AG10803 (cell line): ENCODE measurements at regions not wholly inside any gene's neighbourhood (a gene's known extent, or its start where the extent isn't known, plus 50 kb on each side); places are given as distances from the start of the nearest gene placed in this dataset.

Experiments
- DNase-seq: peaks from one replicate; pipeline ENCODE4 v3.0.0; 2010; ENCODE audit warnings: low read depth
- H3K4me3 ChIP-seq: 2 replicates; pipeline ENCODE4 v1.5.1; 2011; ENCODE audit warnings: mild to moderate bottlenecking, low read length, control low read depth
- TF ChIP-seq, protein P1 (sequence below): conservative IDR thresholded peaks from 2 replicates; pipeline ENCODE4 v1.5.1; 2011; ENCODE audit warnings: mild to moderate bottlenecking, low read length, control low read depth, inconsistent platforms

DNA sequence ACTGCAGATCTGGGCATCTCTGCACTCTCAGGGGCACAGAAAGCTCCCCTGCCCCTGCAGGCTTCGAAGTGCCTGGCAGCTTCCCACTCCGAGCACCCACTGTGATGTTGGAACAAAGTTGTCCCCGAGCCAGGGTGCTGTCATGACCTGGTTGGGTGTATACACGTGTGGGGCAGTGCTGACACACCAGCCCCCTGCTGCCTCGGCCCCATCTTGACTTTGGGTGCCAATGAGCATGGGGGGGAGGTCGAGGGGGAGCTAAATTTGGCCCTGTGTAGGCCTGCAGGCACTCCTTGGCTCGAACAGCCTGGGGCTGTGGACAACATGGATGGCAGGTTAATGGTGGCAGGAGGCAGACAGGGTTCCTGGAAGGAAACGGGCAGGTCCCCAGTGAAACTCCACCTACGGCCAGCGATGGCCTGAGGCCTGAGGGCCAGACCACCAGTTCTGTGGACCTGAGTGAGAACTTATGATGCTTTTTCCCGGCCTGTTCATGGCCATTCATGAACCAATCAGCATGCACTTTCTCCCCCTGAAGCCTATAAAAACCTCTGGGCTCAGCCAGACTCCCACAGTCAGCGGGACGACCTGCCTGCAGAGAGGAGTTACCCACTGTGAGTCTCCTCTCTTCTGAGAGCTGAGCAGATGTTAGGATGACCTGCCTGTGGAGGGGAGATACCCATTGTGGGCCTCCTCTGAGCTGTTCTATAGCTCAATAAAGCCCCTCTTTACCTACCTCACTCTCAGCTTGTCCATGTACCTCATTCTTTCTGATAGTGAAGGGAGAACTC lies 1029.1 kb upstream of the GBE1 start:
- no peak for DNase-seq
- no peak overlapping the region for H3K4me3 ChIP-seq
- TF ChIP-seq, protein P1, sequence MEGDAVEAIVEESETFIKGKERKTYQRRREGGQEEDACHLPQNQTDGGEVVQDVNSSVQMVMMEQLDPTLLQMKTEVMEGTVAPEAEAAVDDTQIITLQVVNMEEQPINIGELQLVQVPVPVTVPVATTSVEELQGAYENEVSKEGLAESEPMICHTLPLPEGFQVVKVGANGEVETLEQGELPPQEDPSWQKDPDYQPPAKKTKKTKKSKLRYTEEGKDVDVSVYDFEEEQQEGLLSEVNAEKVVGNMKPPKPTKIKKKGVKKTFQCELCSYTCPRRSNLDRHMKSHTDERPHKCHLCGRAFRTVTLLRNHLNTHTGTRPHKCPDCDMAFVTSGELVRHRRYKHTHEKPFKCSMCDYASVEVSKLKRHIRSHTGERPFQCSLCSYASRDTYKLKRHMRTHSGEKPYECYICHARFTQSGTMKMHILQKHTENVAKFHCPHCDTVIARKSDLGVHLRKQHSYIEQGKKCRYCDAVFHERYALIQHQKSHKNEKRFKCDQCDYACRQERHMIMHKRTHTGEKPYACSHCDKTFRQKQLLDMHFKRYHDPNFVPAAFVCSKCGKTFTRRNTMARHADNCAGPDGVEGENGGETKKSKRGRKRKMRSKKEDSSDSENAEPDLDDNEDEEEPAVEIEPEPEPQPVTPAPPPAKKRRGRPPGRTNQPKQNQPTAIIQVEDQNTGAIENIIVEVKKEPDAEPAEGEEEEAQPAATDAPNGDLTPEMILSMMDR, result no peak

DNA sequence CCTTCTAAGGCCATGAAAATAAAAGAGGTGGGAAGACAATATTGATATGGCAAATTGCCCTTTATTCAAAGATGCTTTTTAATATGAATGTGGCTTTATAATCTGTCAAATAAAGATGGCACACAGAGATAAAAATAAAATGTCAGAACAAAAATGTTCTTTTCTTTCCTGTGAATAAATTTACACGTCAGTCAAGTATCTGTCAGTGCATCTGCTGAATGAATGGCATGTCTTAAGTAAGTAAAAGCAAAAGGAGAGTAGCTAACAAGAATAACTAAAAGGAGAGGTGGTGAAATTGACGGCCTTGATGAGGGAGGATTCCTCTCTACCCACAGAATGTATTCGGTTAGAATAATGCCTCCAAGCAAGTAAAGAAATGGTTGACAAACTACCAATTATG lies 1021.7 kb upstream of the GBE1 start:
- no peak overlapping the region for H3K4me3 ChIP-seq
- no peak for DNase-seq
- TF ChIP-seq, protein P1, result no peak

DNA sequence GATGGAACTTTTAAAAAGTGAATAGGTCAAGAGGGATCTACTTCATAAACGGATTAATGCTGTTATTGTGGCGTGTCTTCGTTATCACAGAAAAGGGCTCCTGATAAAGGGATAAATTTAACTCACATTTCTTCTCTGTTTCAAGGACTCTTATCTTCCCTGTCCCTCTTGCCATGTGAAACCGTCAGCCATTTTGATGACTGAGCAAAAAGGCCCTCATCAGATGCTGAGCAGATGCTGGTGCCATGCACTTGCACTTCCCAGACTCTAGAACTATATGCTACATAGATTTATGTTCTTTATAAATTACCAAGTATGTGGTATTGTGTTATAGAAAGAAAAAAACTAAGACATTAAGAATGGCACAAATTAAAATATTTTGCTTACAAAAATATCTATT lies 1011.8 kb upstream of the GBE1 start:
- DNase-seq, result no peak
- TF ChIP-seq, protein P1, result no peak
- H3K4me3 ChIP-seq, result no peak overlapping the region

DNA sequence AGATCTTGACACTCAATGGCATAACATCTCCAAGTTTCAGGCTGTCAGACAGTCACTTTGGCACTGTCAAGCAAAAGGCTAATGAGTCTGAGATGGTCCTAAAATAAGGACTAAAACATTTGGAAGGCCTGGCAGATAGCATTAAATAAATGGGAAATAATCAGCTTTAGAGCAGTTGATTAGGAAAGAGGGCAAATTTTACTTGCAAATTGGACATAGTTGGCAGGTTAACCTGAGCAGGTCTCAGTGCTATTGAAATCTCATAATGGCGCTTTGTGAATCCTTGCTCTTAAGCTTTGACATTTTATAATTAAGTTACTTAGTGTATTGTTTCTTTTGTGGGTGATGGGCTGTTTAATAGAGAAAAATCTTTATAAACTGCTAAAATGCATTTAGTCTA lies 1003.1 kb upstream of the GBE1 start:
- DNase-seq, result no peak
- TF ChIP-seq, protein P1, result no peak
- H3K4me3 ChIP-seq, result no peak overlapping the region

DNA sequence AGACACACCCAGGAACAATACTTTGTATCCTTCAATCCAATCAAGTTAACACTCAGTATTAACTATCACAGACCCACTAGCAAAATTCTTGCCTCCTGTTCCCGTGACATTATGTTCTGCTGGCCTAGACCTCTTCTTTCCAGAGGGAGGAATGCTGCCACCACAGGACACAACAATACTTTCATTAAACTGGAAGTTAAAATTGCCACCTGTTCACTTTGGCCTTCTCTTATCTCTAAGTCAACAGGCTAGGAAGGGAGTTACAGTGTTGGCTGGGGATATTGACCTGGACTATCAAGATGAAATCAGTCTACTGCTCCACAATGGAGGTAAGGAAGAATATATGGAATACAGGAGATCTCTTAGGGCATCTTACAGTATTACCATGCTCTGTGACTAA lies 1000.4 kb upstream of the GBE1 start:
- DNase-seq, result no peak
- TF ChIP-seq, protein P1, result no peak
- H3K4me3 ChIP-seq, result no peak overlapping the region

DNA sequence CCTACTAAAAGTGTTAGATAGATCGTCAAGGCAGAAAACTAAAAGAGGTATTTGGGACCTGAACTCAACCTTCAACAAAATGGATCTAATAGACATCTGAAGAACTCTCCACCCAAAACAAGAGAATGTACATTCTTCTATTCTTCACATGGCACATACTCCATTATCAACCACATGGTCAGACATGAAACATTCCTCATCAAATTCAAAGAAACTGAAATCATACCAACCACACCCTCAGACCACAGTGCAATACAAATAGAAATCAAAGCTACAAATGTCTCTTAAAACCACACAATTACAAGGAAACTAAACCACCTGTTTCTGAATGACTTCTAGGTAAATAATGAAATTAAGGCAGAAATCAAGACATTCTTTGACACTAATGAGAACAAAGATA lies 984.1 kb upstream of the GBE1 start:
- DNase-seq, result no peak
- TF ChIP-seq, protein P1, result no peak
- H3K4me3 ChIP-seq, result no peak overlapping the region

DNA sequence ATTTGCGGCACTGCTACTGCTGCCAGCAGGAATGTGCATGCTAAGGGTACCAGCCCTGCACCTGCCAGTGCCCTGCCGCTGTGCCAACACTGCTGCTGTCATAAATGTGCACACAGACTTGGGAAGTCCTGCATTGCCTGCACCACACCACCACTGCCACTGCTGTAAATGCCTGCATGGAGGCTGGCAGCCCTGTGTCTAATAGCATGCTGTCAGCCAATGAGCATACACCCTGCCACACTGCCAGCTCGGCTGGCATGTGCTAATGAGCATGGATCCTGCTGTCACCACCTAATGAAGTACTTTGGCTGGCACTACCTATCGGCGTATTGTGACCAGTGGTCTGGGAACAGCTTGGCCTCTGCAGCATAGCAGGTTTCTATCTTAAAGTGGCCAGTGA lies 981.8 kb upstream of the GBE1 start:
- TF ChIP-seq, protein P1, result no peak
- H3K4me3 ChIP-seq, result no peak overlapping the region
- DNase-seq, result no peak
